ENCODE measurements at regions not wholly inside any gene's neighbourhood (a gene's known extent, or its start where the extent isn't known, plus 50 kb on each side); places are given as distances from the start of the nearest gene placed in this dataset.

DNA sequence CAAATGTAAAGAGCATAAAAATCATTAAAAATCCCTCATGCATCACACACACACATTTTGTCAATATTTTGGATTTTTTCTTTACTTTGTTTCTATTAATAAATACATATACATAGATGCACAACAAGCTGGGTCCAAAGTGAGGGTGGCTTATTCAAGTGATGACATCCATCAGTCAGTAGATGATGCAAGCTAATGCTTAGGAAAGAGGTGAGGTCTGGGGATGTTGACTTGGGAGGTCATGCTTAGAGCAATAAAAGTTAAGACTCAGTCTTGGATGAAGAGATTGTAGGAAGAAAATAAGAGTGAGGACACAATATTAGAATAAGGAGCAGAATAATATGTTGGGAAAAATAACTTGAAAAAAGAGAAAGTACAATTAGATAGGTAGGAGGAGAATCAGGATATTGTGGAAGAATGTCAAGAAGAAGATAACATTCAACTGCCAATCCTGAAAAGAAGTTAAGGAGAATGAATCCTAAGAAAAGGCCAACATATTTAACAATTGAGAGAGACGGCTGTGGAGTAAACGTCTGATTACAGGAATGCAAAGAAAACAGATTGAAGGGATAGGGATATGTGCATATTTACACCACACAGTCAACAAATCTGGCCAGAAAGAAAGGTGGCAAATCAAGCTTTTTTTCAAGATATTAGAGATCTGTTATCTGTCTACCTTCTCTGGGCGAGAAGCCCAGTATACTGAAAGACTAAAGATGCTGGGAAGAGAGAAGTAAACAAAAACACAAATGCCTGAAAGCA, 111.0 kb upstream of the TJP1 start:
- DNase-seq (ENCODE audit: low read depth): no peak
- no peak overlapping the region for H3K4me3 ChIP-seq (replicated peaks; ENCODE audit: low read depth, low read length)
- TF ChIP-seq, protein P1, sequence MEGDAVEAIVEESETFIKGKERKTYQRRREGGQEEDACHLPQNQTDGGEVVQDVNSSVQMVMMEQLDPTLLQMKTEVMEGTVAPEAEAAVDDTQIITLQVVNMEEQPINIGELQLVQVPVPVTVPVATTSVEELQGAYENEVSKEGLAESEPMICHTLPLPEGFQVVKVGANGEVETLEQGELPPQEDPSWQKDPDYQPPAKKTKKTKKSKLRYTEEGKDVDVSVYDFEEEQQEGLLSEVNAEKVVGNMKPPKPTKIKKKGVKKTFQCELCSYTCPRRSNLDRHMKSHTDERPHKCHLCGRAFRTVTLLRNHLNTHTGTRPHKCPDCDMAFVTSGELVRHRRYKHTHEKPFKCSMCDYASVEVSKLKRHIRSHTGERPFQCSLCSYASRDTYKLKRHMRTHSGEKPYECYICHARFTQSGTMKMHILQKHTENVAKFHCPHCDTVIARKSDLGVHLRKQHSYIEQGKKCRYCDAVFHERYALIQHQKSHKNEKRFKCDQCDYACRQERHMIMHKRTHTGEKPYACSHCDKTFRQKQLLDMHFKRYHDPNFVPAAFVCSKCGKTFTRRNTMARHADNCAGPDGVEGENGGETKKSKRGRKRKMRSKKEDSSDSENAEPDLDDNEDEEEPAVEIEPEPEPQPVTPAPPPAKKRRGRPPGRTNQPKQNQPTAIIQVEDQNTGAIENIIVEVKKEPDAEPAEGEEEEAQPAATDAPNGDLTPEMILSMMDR (IDR thresholded peaks at IDR 0.05; ENCODE audit: low read length, missing control alignments): no peak

DNA sequence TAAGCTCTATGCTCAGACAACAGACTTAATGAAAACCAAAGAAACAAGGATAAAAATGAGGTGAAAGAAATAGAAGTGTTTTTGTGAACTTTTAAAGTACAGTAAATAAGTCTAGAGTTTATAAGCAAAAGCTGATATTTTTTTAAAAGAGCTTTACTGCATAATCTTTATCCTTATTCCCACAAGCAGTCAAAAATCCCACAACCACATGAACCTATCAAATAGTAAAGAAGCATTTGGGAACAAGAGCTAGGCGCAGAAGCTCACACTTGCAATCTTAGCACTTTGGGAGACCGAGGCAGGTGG, 103.8 kb upstream of the TJP1 start:
- H3K4me3 ChIP-seq (replicated peaks; ENCODE audit: low read depth, low read length): no peak overlapping the region
- TF ChIP-seq, protein P1 (IDR thresholded peaks at IDR 0.05; ENCODE audit: low read length, missing control alignments): no peak
- no peak for DNase-seq (ENCODE audit: low read depth)

GRCh38 chr15:29925227-29926082, 103.2 kb upstream of the TJP1 start:
- TF ChIP-seq, protein P1 (IDR thresholded peaks at IDR 0.05; ENCODE audit: low read length, missing control alignments): peak; percentile 98
- no peak overlapping the region for H3K4me3 ChIP-seq (replicated peaks; ENCODE audit: low read depth, low read length)
- DNase-seq (ENCODE audit: low read depth): peak; percentile 84

DNA sequence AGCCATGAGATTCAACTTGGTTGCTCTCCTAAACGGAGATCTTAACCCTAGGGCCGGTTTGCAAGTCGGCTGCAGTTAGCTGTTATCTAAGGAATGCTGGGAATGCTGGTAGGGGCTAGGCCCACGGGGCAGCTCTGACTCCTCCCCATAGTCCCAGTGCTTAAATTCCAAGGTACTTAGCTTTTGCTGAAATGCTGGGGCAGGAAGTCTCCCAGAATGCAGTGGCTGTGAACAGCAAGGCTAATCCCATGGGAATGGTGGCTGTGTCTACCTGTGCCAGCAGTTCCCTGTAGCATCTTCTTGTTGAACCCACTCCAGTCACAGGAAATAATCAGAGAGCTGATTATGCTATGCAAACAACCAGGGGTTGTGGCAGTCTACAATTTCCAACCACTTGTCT, 102.5 kb upstream of the TJP1 start:
- no peak overlapping the region for H3K4me3 ChIP-seq (replicated peaks; ENCODE audit: low read depth, low read length)
- TF ChIP-seq, protein P1 (IDR thresholded peaks at IDR 0.05; ENCODE audit: low read length, missing control alignments): no peak
- peak; percentile 85 for DNase-seq (ENCODE audit: low read depth)

DNA sequence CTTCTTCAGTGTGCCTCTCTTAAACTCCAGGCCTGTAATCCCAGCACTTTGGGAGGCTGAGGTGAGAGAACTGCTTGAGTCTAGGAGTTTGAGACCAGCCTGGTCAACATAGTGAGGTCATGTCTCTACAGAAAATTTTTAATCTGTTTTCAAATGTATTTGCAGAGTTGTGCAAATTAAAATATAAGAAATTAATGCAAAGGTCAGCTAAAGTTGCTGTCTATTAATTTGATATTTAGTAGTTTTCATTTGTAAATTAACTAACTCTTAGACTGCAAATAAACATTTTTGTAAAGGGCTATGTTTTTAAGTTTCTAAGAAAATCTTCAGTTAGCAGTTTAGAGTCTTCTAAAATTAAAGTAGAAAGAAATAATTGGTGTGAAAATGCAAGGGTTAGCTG, 99.9 kb upstream of the TJP1 start:
- DNase-seq (ENCODE audit: low read depth): no peak
- H3K4me3 ChIP-seq (replicated peaks; ENCODE audit: low read depth, low read length): no peak overlapping the region
- TF ChIP-seq, protein P1 (IDR thresholded peaks at IDR 0.05; ENCODE audit: low read length, missing control alignments): no peak

DNA sequence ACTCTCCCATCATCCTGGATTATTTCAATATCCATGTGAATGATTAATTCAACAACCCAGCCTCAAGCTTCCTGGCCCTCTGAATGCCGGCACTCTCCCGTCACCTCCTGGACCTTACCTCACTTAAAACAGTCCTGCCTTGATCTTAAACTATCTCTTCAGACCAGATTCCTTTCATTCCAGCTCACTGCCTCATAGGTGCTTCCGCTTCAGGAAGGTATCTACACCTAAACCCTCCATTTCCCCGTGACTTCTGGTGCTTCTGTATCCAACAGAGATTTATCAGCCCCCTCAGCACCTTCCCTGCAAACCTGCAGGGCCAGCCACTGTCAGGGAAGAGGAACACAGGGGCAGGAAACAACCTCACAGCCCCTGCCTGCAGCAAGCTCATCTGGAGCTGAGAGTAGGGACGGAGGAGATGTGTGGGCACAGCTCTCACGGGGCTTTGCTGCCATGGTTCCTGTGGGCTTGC, 98.9 kb upstream of the TJP1 start:
- no peak overlapping the region for H3K4me3 ChIP-seq (replicated peaks; ENCODE audit: low read depth, low read length)
- no peak for DNase-seq (ENCODE audit: low read depth)
- TF ChIP-seq, protein P1 (IDR thresholded peaks at IDR 0.05; ENCODE audit: low read length, missing control alignments): no peak
